ENCODE measurements at regions not wholly inside any gene's neighbourhood (a gene's known extent, or its start where the extent isn't known, plus 50 kb on each side); places are given as distances from the start of the nearest gene placed in this dataset.

DNA sequence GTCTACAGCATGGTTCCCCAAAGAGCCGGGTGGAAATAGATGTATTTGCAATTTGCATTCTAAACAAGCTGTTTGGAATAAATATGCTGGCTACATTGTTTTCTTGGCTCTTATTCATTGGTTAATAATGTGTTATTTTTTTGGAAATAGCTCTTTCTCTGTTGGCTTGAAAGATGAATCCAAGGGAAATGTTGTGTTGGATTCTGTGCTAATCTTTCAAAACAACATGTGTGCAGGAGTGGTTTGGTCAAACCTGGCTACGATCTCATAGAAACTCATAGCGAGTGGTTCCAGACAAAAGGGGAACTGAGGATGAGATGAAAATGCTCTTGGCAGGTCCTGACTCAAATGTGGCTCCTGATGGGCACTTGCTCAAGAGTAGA, 63.7 kb upstream of the CXCL14 start:
- Histone ChIP-seq H3K36me3 (ENCODE audit: control insufficient read depth in 2 of 3, insufficient read depth in 3 of 3, low read length in 3 of 3) (no peaks in the 10 kb centered on the region), H3K27ac (ENCODE audit: low read depth, low read length) (no peak overlapping the region), H3K4me1 (ENCODE audit: control insufficient read depth in 2 of 2, insufficient read depth in 2 of 2, low read length in 2 of 2) (no peaks in the 10 kb centered on the region), H3K4me3 (ENCODE audit: low read length) (no peak overlapping the region), H3K27me3 (ENCODE audit: control insufficient read depth in 2 of 2, insufficient read depth in 2 of 2, low read length in 2 of 2) (peaks cover 0 to 3% of the 10 kb centered on the region in 2 donors), H3K9me3 (ENCODE audit: control insufficient read depth in 2 of 3, low read length in 3 of 3) (no peaks in the 10 kb centered on the region)
- H3K27me3 Mint-ChIP-seq, result peaks cover 5 to 18% (median 12%) of the 10 kb centered on the region in 5 donors
- H3K4me1 Mint-ChIP-seq, result no peaks in the 10 kb centered on the region
- no peak overlapping the region for H3K4me3 Mint-ChIP-seq
- POLR2A ChIA-PET, result no interaction called here
- intact Hi-C loops (cut with micrococcal nuclease), result no loop called here
- H3K27ac Mint-ChIP-seq, result no peak overlapping the region
- CTCF ChIA-PET, result no interaction called here
- H3K36me3 Mint-ChIP-seq, result no peaks in the 10 kb centered on the region
- H3K9me3 Mint-ChIP-seq, result peaks cover 0 to 2% (median 0%) of the 10 kb centered on the region in 11 donors
- ATAC-seq (no peak), DNase-seq (no peak)

DNA sequence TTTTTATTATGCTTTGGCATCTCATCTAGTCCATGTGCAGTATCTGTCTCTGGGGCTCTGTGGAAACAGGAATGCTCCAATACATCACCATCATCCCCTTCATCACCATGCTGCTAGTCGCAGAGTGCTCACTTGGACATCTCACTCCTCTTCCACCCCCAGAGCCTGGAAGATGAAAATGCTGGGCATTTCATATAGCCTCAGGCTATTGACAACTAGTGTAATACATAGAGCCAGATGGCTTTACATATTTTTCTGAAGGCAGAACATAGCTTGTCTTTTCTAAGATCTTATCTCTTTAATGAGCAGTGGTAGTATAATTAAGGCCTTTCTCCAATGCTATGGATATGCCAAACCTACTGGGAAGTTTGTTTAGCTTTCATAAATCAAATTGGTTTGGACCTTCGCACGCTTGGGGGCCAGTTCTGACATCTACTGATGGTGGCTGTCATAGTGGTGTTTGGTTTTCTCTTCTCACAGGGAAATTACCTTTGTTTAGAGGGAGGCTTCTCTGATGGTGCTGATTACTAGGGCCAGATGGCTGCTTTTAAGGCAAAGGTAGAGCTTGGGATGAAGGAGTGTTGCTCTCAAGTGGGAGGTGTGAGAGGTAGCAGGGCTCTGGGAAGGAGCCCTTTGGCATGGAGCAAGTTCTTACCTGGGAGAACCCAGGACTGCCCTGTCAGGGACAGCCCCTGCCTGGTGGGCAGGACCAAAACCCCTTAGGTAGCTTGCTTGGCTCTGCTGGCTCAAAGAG, 63.1 kb upstream of the CXCL14 start:
- Histone ChIP-seq H3K36me3 (ENCODE audit: control insufficient read depth in 2 of 3, insufficient read depth in 3 of 3, low read length in 3 of 3) (no peaks in the 10 kb centered on the region), H3K27me3 (ENCODE audit: control insufficient read depth in 2 of 2, insufficient read depth in 2 of 2, low read length in 2 of 2) (peaks cover 0 to 3% of the 10 kb centered on the region in 2 donors), H3K4me1 (ENCODE audit: control insufficient read depth in 2 of 2, insufficient read depth in 2 of 2, low read length in 2 of 2) (no peaks in the 10 kb centered on the region), H3K9me3 (ENCODE audit: control insufficient read depth in 2 of 3, low read length in 3 of 3) (no peaks in the 10 kb centered on the region), H3K27ac (ENCODE audit: low read depth, low read length) (no peak overlapping the region), H3K4me3 (ENCODE audit: low read length) (no peak overlapping the region)
- Mint-ChIP-seq H3K27ac (no peak overlapping the region), H3K4me3 (no peak overlapping the region), H3K36me3 (no peaks in the 10 kb centered on the region), H3K4me1 (no peaks in the 10 kb centered on the region), H3K9me3 (peaks cover 0 to 2% (median 0%) of the 10 kb centered on the region in 11 donors), H3K27me3 (peaks cover 5 to 21% (median 18%) of the 10 kb centered on the region in 5 donors)
- ChIA-PET POLR2A (no interaction called here), CTCF (no interaction called here)
- ATAC-seq (no peak), DNase-seq (no peak)
- intact Hi-C loops (cut with micrococcal nuclease), result no loop called here

DNA sequence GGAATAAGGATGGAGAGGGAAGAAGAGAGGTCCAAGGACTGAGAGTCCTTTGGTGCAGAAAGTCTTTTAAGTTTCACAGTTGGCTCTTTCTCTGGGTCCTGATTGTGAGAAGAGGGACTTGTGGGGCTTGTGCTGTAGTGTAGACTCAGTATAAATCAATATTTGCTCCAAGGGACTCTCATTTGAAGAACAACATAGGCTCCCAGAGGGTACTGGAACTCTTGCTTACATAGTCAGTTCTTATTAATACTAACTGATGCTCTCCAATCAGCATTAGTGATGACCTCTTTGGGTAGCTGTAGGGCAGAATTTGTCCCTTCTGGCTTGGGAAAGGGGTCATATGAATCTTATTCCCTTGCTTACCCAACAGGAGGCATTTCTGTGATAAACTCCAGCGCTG, 62.5 kb upstream of the CXCL14 start:
- Histone ChIP-seq H3K4me1 (ENCODE audit: control insufficient read depth in 2 of 2, insufficient read depth in 2 of 2, low read length in 2 of 2) (no peaks in the 10 kb centered on the region), H3K36me3 (ENCODE audit: control insufficient read depth in 2 of 3, insufficient read depth in 3 of 3, low read length in 3 of 3) (no peaks in the 10 kb centered on the region), H3K27ac (ENCODE audit: low read depth, low read length) (no peak overlapping the region), H3K4me3 (ENCODE audit: low read length) (no peak overlapping the region), H3K27me3 (ENCODE audit: control insufficient read depth in 2 of 2, insufficient read depth in 2 of 2, low read length in 2 of 2) (peaks cover 0 to 3% of the 10 kb centered on the region in 2 donors), H3K9me3 (ENCODE audit: control insufficient read depth in 2 of 3, low read length in 3 of 3) (no peaks in the 10 kb centered on the region)
- no peak for ATAC-seq
- Mint-ChIP-seq H3K27me3 (peaks cover 11 to 27% (median 20%) of the 10 kb centered on the region in 5 donors), H3K36me3 (no peaks in the 10 kb centered on the region), H3K9me3 (peaks cover 0 to 2% (median 0%) of the 10 kb centered on the region in 11 donors), H3K27ac (no peak overlapping the region), H3K4me1 (no peaks in the 10 kb centered on the region), H3K4me3 (no peak overlapping the region)
- DNase-seq, result no peak
- ChIA-PET POLR2A (no interaction called here), CTCF (no interaction called here)
- intact Hi-C loops (cut with micrococcal nuclease), result no loop called here

DNA sequence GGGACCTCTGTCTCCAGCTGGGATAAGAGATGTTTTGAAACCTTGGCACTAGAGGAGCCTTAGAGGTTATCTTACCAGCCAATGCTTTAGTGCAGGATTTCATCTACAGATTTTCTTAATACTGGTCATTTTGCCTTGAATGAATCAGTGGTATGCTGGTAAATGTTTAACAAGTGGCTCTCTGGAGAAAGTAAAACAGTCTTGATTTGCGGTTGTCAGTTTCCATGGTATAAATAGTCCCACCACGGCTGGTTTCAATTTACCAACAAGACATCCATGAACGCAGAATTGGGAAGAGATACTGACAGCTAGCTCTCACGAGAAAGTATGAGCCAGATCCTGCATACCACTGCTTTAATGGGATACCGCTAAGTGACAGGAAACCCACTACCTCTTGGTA, 56.7 kb upstream of the CXCL14 start:
- H3K27ac ChIP-seq (ENCODE audit: low read depth, low read length), result no peak overlapping the region
- intact Hi-C loops (cut with micrococcal nuclease), result no loop called here
- no peak for DNase-seq
- ATAC-seq, result no peak
- peaks cover 0 to 3% of the 10 kb centered on the region in 2 donors for H3K27me3 ChIP-seq (ENCODE audit: control insufficient read depth in 2 of 2, insufficient read depth in 2 of 2, low read length in 2 of 2)
- H3K4me1 ChIP-seq (ENCODE audit: control insufficient read depth in 2 of 2, insufficient read depth in 2 of 2, low read length in 2 of 2), result no peaks in the 10 kb centered on the region
- Mint-ChIP-seq H3K4me3 (no peak overlapping the region), H3K36me3 (no peaks in the 10 kb centered on the region), H3K4me1 (peaks cover 0 to 2% (median 0%) of the 10 kb centered on the region in 7 donors), H3K27ac (no peak overlapping the region), H3K27me3 (peaks cover 12 to 47% (median 37%) of the 10 kb centered on the region in 5 donors), H3K9me3 (peaks cover 0 to 3% (median 0%) of the 10 kb centered on the region in 11 donors)
- H3K9me3 ChIP-seq (ENCODE audit: control insufficient read depth in 2 of 3, low read length in 3 of 3), result no peaks in the 10 kb centered on the region
- no peak overlapping the region for H3K4me3 ChIP-seq (ENCODE audit: low read length)
- POLR2A ChIA-PET, result no interaction called here
- CTCF ChIA-PET, result no interaction called here
- H3K36me3 ChIP-seq (ENCODE audit: control insufficient read depth in 2 of 3, insufficient read depth in 3 of 3, low read length in 3 of 3), result no peaks in the 10 kb centered on the region

- intact Hi-C loops (cut with micrococcal nuclease), result no loop called here
- ChIA-PET CTCF (no interaction called here), POLR2A (no interaction called here)
- Mint-ChIP-seq H3K4me1 (peaks cover 0 to 2% (median 0%) of the 10 kb centered on the region in 7 donors), H3K27me3 (peaks cover 2 to 40% (median 27%) of the 10 kb centered on the region in 5 donors), H3K9me3 (peaks cover 0 to 3% (median 0%) of the 10 kb centered on the region in 11 donors), H3K27ac (no peak overlapping the region), H3K36me3 (no peaks in the 10 kb centered on the region), H3K4me3 (no peak overlapping the region)
- H3K9me3 ChIP-seq (ENCODE audit: control insufficient read depth in 2 of 3, low read length in 3 of 3), result no peaks in the 10 kb centered on the region
- H3K4me3 ChIP-seq (ENCODE audit: low read length), result no peak overlapping the region
- H3K27ac ChIP-seq (ENCODE audit: low read depth, low read length), result no peak overlapping the region
- no peaks in the 10 kb centered on the region for H3K4me1 ChIP-seq (ENCODE audit: control insufficient read depth in 2 of 2, insufficient read depth in 2 of 2, low read length in 2 of 2)
- no peaks in the 10 kb centered on the region for H3K36me3 ChIP-seq (ENCODE audit: control insufficient read depth in 2 of 3, insufficient read depth in 3 of 3, low read length in 3 of 3)
- DNase-seq (no peak), ATAC-seq (no peak)
- no peaks in the 10 kb centered on the region for H3K27me3 ChIP-seq (ENCODE audit: control insufficient read depth in 2 of 2, insufficient read depth in 2 of 2, low read length in 2 of 2)
Measured at GRCh38 chr5:135632798-135633197, 54.0 kb upstream of the CXCL14 start.

GRCh38 chr5:135631391-135631790, 52.6 kb upstream of the CXCL14 start:
- CTCF ChIA-PET, result no interaction called here
- H3K27ac Mint-ChIP-seq, result no peak overlapping the region
- no peaks in the 10 kb centered on the region for H3K36me3 Mint-ChIP-seq
- H3K9me3 Mint-ChIP-seq, result peaks cover 0 to 3% (median 0%) of the 10 kb centered on the region in 11 donors
- Histone ChIP-seq H3K4me3 (ENCODE audit: low read length) (no peak overlapping the region), H3K36me3 (ENCODE audit: control insufficient read depth in 2 of 3, insufficient read depth in 3 of 3, low read length in 3 of 3) (no peaks in the 10 kb centered on the region), H3K9me3 (ENCODE audit: control insufficient read depth in 2 of 3, low read length in 3 of 3) (no peaks in the 10 kb centered on the region), H3K27ac (ENCODE audit: low read depth, low read length) (no peak overlapping the region), H3K27me3 (ENCODE audit: control insufficient read depth in 2 of 2, insufficient read depth in 2 of 2, low read length in 2 of 2) (no peaks in the 10 kb centered on the region), H3K4me1 (ENCODE audit: control insufficient read depth in 2 of 2, insufficient read depth in 2 of 2, low read length in 2 of 2) (no peaks in the 10 kb centered on the region)
- DNase-seq, result no peak
- peaks cover 0 to 2% (median 0%) of the 10 kb centered on the region in 7 donors for H3K4me1 Mint-ChIP-seq
- POLR2A ChIA-PET, result no interaction called here
- intact Hi-C loops (cut with micrococcal nuclease), result no loop called here
- peaks cover 0 to 28% (median 22%) of the 10 kb centered on the region in 5 donors for H3K27me3 Mint-ChIP-seq
- no peak overlapping the region for H3K4me3 Mint-ChIP-seq
- no peak for ATAC-seq

DNA sequence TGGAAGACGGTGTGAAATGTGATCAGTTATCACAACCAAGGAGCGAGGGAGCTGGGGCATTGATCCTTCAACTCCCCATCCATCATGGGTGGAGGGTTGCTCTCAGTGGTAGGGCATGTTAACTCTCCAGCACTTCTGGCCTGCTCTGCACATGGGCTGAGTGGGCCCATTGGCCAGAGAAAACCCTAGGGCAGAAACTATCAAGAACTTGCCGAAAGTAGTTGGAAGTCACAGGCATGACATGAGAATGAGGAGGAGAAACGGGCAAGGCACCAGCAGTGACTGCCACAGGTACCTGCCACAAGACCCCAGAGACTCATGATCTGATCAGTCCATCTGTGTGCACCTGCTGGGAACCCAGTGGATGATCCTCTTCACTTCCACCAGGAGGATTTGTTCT, 50.9 kb upstream of the CXCL14 start:
- Histone ChIP-seq H3K27me3 (ENCODE audit: control insufficient read depth in 2 of 2, insufficient read depth in 2 of 2, low read length in 2 of 2) (no peaks in the 10 kb centered on the region), H3K36me3 (ENCODE audit: control insufficient read depth in 2 of 3, insufficient read depth in 3 of 3, low read length in 3 of 3) (no peaks in the 10 kb centered on the region), H3K9me3 (ENCODE audit: control insufficient read depth in 2 of 3, low read length in 3 of 3) (no peaks in the 10 kb centered on the region), H3K4me1 (ENCODE audit: control insufficient read depth in 2 of 2, insufficient read depth in 2 of 2, low read length in 2 of 2) (no peaks in the 10 kb centered on the region), H3K4me3 (ENCODE audit: low read length) (no peak overlapping the region), H3K27ac (ENCODE audit: low read depth, low read length) (no peak overlapping the region)
- H3K4me1 Mint-ChIP-seq, result peaks cover 0 to 2% (median 0%) of the 10 kb centered on the region in 7 donors
- CTCF ChIA-PET, result no interaction called here
- intact Hi-C loops (cut with micrococcal nuclease), result no loop called here
- no peak overlapping the region for H3K4me3 Mint-ChIP-seq
- H3K27me3 Mint-ChIP-seq, result peaks cover 0 to 24% (median 21%) of the 10 kb centered on the region in 5 donors
- peaks cover 0 to 3% (median 0%) of the 10 kb centered on the region in 11 donors for H3K9me3 Mint-ChIP-seq
- no peak for DNase-seq
- H3K27ac Mint-ChIP-seq, result no peak overlapping the region
- ATAC-seq, result no peak
- POLR2A ChIA-PET, result no interaction called here
- no peaks in the 10 kb centered on the region for H3K36me3 Mint-ChIP-seq

Measured in naive thymus-derived CD4-positive, alpha-beta T cell (primary cell).